Neural cell (in vitro differentiated cells): ENCODE measurements at regions not wholly inside any gene's neighbourhood (a gene's known extent, or its start where the extent isn't known, plus 50 kb on each side); places are given as distances from the start of the nearest gene placed in this dataset.
"Not testable (repeated sequence)": the region's sequence is repeated elsewhere in the genome, so short reads cannot be mapped to it uniquely, and the experiment has no call there.

ENCODE experiments used
- H2AFZ ChIP-seq: fragments of 200-600, 300-800 bp; sonication (generic), shearing (Covaris generic); 2 replicates; pipeline ENCODE4 v1.6.0; 2014; ENCODE audit warnings: low read depth, mild to moderate bottlenecking, antibody characterized with exemption, low read length, moderate library complexity
- H3F3A ChIP-seq: fragments of 200-600 bp; shearing (Covaris generic); 2 replicates; pipeline ENCODE4 v1.6.1; 2016; ENCODE audit warnings: mild to moderate bottlenecking, moderate library complexity, mixed read lengths, antibody characterized with exemption, low read length; ENCODE audit not compliant: insufficient read depth, poor library complexity, severe bottlenecking
- H3K27ac ChIP-seq: fragments of 200-600, 300-800 bp; sonication (generic), shearing (Covaris generic); 2 replicates; pipeline ENCODE4 v1.5.1; 2014; ENCODE audit warnings: mild to moderate bottlenecking, low read length, moderate library complexity
- H3K27me3 ChIP-seq: fragments of 300-800, 200-600 bp; sonication (generic), shearing (Covaris generic); 2 replicates; pipeline ENCODE4 v1.6.0; 2014; ENCODE audit warnings: mild to moderate bottlenecking, low read depth, low read length, moderate library complexity; ENCODE audit not compliant: insufficient read depth
- H3K36me3 ChIP-seq: fragments of 300-800, 200-600 bp; sonication (generic), shearing (Covaris generic); 2 replicates; pipeline ENCODE4 v1.5.1; 2014; ENCODE audit warnings: mild to moderate bottlenecking, antibody characterized with exemption, low read length, moderate library complexity; ENCODE audit not compliant: insufficient read depth
- H3K4me2 ChIP-seq: fragments of 300-800, 200-600 bp; sonication (generic), shearing (Covaris generic); 2 replicates; pipeline ENCODE4 v1.6.0; 2014; ENCODE audit warnings: mild to moderate bottlenecking, low read length
- H3K4me3 ChIP-seq: fragments of 300-800, 200-600 bp; sonication (generic), shearing (Covaris generic); 2 replicates; pipeline ENCODE4 v1.5.1; 2014; ENCODE audit warnings: mild to moderate bottlenecking, low read length, moderate library complexity
- H3K79me2 ChIP-seq: fragments of 200-600 bp; shearing (Covaris generic); replicated peaks from 2 replicates; pipeline ENCODE4 v1.6.0; 2014; ENCODE audit warnings: mild to moderate bottlenecking, low read length, moderate library complexity; ENCODE audit not compliant: insufficient read depth
- H3K9ac ChIP-seq: fragments of 300-800, 200-600 bp; sonication (generic), shearing (Covaris generic); 2 replicates; pipeline ENCODE4 v1.6.1; 2016; ENCODE audit warnings: mild to moderate bottlenecking, low read length, mixed read lengths
- H3K9me2 ChIP-seq: fragments of 200-600 bp; shearing (Covaris generic); 2 replicates; pipeline ENCODE4 v1.6.1; 2016; ENCODE audit warnings: mild to moderate bottlenecking, low read length, mixed read lengths; ENCODE audit not compliant: insufficient read depth
- H3K9me3 ChIP-seq: fragments of 200-600, 300-800 bp; sonication (generic), shearing (Covaris generic); 2 replicates; pipeline ENCODE4 v1.6.1; 2016; ENCODE audit warnings: mild to moderate bottlenecking, mixed run types, low read length, moderate library complexity, mixed read lengths
- H4K20me1 ChIP-seq: fragments of 200-600 bp; shearing (Covaris generic); 2 replicates; pipeline ENCODE4 v1.6.1; 2016; ENCODE audit warnings: mild to moderate bottlenecking, mixed run types; ENCODE audit not compliant: insufficient read depth
- EP300 ChIP-seq: fragments of 450-650 bp; conservative IDR thresholded peaks from 2 replicates; pipeline ENCODE4 v1.6.1; 2014; ENCODE audit warnings: antibody characterized with exemption, mild to moderate bottlenecking, moderate library complexity; ENCODE audit not compliant: poor library complexity, severe bottlenecking
- EZH2 ChIP-seq: fragments of 200-600, 300-800 bp; shearing (Covaris generic), sonication (generic); IDR thresholded peaks from 2 replicates; pipeline ENCODE4 v1.6.1; 2014; ENCODE audit warnings: antibody characterized with exemption, low read length, borderline replicate concordance, mild to moderate bottlenecking; ENCODE audit not compliant: insufficient read depth, poor library complexity, severe bottlenecking
- MXI1 ChIP-seq: fragments of 450-650 bp; conservative IDR thresholded peaks from 2 replicates; pipeline ENCODE4 v1.6.1; 2014; ENCODE audit warnings: antibody characterized with exemption, mild to moderate bottlenecking; ENCODE audit not compliant: poor library complexity, severe bottlenecking
- POLR2AphosphoS5 ChIP-seq: IDR thresholded peaks from 2 replicates; pipeline ENCODE4 v1.6.1; 2012
- RAD21 ChIP-seq: fragments of 450-650 bp; conservative IDR thresholded peaks from 2 replicates; pipeline ENCODE4 v1.6.1; 2014; ENCODE audit warnings: antibody characterized with exemption, mild to moderate bottlenecking, moderate library complexity
- REST ChIP-seq: IDR thresholded peaks from 2 replicates; pipeline ENCODE4 v1.6.1; 2012; ENCODE audit warnings: borderline replicate concordance
- SMC3 ChIP-seq: fragments of 450-650 bp; conservative IDR thresholded peaks from 2 replicates; pipeline ENCODE4 v1.6.1; 2014; ENCODE audit warnings: antibody characterized with exemption, mild to moderate bottlenecking, moderate library complexity; ENCODE audit not compliant: poor library complexity
- TAF1 ChIP-seq: IDR thresholded peaks from 2 replicates; pipeline ENCODE4 v1.6.1; 2012; ENCODE audit warnings: low read depth
- TF ChIP-seq, protein P1 (sequence below): fragments of 450-650 bp; IDR thresholded peaks from 2 replicates; pipeline ENCODE4 v1.5.1; 2014; ENCODE audit warnings: antibody characterized with exemption, mild to moderate bottlenecking, moderate library complexity; ENCODE audit not compliant: poor library complexity, severe bottlenecking

- TF ChIP-seq RAD21 (no peak), EZH2 (no peak), POLR2AphosphoS5 (no peak), EP300 (no peak), MXI1 (no peak), TAF1 (no peak), SMC3 (no peak), REST (no peak)
- TF ChIP-seq, protein P1, sequence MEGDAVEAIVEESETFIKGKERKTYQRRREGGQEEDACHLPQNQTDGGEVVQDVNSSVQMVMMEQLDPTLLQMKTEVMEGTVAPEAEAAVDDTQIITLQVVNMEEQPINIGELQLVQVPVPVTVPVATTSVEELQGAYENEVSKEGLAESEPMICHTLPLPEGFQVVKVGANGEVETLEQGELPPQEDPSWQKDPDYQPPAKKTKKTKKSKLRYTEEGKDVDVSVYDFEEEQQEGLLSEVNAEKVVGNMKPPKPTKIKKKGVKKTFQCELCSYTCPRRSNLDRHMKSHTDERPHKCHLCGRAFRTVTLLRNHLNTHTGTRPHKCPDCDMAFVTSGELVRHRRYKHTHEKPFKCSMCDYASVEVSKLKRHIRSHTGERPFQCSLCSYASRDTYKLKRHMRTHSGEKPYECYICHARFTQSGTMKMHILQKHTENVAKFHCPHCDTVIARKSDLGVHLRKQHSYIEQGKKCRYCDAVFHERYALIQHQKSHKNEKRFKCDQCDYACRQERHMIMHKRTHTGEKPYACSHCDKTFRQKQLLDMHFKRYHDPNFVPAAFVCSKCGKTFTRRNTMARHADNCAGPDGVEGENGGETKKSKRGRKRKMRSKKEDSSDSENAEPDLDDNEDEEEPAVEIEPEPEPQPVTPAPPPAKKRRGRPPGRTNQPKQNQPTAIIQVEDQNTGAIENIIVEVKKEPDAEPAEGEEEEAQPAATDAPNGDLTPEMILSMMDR, result no peak
These were observed 218.8 kb upstream of the ZEB2 start for GRCh38 chr2:144738749-144739148.

DNA sequence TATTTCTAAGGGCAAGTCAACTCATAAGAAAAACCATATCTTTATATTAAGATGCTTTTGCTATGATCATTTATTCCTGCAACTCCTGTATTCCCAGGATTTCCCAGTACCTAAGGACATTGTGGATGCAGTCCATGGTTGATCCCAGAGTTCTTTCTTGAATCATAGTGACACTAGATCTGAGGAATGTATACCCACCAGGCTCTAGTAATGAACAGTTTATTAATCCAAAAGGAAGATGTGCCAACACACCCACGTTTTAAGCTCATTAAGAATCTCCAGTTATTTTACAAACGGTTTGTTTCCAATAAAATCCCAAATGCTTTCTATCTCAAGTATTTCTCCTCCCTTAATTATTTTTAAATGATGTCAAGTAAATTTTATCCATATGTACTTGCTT is 210.8 kb upstream of the ZEB2 start:
- no peak overlapping the region for H3K4me2 ChIP-seq
- H3K9me3 ChIP-seq, result no peaks in the 10 kb centered on the region
- no peaks in the 10 kb centered on the region for H3K36me3 ChIP-seq
- no peak overlapping the region for H3K9ac ChIP-seq
- H3K4me3 ChIP-seq, result no peak overlapping the region
- no peak overlapping the region for H3K27ac ChIP-seq
- H3F3A ChIP-seq, result no peaks in the 10 kb centered on the region
- H2AFZ ChIP-seq, result no peak overlapping the region
- no peaks in the 10 kb centered on the region for H3K9me2 ChIP-seq
- H3K79me2 ChIP-seq, result no peaks in the 10 kb centered on the region
- H3K27me3 ChIP-seq, result no peaks in the 10 kb centered on the region
- no peaks in the 10 kb centered on the region for H4K20me1 ChIP-seq
- TF ChIP-seq SMC3, result no peak

More at GRCh38 chr2:144738749-144739148, 218.8 kb upstream of the ZEB2 start:
- Histone ChIP-seq H3K27me3 (no peaks in the 10 kb centered on the region), H4K20me1 (no peaks in the 10 kb centered on the region), H3K27ac (no peak overlapping the region), H3K9me3 (no peaks in the 10 kb centered on the region), H3K4me2 (no peak overlapping the region), H2AFZ (no peak overlapping the region), H3K9me2 (no peaks in the 10 kb centered on the region), H3K4me3 (no peak overlapping the region), H3K9ac (no peak overlapping the region), H3K36me3 (no peaks in the 10 kb centered on the region), H3F3A (no peaks in the 10 kb centered on the region), H3K79me2 (no peaks in the 10 kb centered on the region)

GRCh38 chr2:144724460-144724859 is 204.5 kb upstream of the ZEB2 start:
- not testable (repeated sequence) for H3K27me3 ChIP-seq, H3K36me3 ChIP-seq, H3K4me3 ChIP-seq, H3K9me2 ChIP-seq, H3K9ac ChIP-seq, H3K9me3 ChIP-seq, H3F3A ChIP-seq, H4K20me1 ChIP-seq, H3K27ac ChIP-seq, H3K79me2 ChIP-seq, H3K4me2 ChIP-seq, H2AFZ ChIP-seq
